ENCODE measurements at regions not wholly inside any gene's neighbourhood (a gene's known extent, or its start where the extent isn't known, plus 50 kb on each side); places are given as distances from the start of the nearest gene placed in this dataset.

GRCh38 chr18:60279391-60279790 lies 93.2 kb downstream of the MC4R start:
- TF ChIP-seq EZH2 (IDR thresholded peaks at IDR 0.05; ENCODE audit: borderline replicate concordance, low read depth, low read length, severe bottlenecking) (no peak), CTCF (IDR thresholded peaks at IDR 0.05; ENCODE audit: borderline replicate concordance, extremely low read depth, low read length, poor library complexity, severe bottlenecking) (no peak)

Measured in DND-41 (cell line).